ENCODE measurements at regions not wholly inside any gene's neighbourhood (a gene's known extent, or its start where the extent isn't known, plus 50 kb on each side); places are given as distances from the start of the nearest gene placed in this dataset.

DNA sequence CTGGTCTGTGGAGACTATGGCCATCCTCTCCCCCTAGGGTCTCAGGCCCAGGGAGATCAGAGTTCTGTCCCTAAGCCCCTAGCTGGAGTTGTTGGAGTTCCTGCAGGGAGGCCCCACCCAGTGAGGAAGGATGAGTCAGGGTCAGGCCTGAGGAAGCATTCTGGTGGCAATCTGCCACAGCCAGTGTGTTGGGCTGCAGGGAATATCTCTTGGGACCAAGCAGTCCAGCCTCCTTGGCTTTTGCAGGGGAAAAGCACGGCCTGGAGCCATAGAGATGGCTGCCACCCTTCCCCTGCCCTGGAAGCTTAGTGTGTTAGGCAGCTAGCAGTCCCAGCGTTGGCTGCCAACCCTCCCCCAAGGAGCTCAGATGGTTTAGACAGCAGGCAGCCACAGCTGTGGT is 202.4 kb downstream of the RTL9 start:
- H3K36me3 ChIP-seq (replicated peaks in 1 of 2; ENCODE audit: insufficient read depth in 1 of 2, low read depth in 2 of 2) = no peaks in the 10 kb centered on the region
- H3K27ac ChIP-seq = no peak overlapping the region
- no peaks in the 10 kb centered on the region for H3K9me3 ChIP-seq
- no peak overlapping the region for H3K4me3 ChIP-seq
- H3K4me1 ChIP-seq = no peaks in the 10 kb centered on the region
- intact Hi-C loops (cut with DNase I) = no loop called here
- TF ChIP-seq, protein P1, sequence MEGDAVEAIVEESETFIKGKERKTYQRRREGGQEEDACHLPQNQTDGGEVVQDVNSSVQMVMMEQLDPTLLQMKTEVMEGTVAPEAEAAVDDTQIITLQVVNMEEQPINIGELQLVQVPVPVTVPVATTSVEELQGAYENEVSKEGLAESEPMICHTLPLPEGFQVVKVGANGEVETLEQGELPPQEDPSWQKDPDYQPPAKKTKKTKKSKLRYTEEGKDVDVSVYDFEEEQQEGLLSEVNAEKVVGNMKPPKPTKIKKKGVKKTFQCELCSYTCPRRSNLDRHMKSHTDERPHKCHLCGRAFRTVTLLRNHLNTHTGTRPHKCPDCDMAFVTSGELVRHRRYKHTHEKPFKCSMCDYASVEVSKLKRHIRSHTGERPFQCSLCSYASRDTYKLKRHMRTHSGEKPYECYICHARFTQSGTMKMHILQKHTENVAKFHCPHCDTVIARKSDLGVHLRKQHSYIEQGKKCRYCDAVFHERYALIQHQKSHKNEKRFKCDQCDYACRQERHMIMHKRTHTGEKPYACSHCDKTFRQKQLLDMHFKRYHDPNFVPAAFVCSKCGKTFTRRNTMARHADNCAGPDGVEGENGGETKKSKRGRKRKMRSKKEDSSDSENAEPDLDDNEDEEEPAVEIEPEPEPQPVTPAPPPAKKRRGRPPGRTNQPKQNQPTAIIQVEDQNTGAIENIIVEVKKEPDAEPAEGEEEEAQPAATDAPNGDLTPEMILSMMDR (IDR thresholded peaks at IDR 0.05) = no peak
- no peak for TF ChIP-seq POLR2A (IDR thresholded peaks at IDR 0.05)
- no peak for DNase-seq
- WGBS, 2 donors = 60% methylated on average over 2 of the region's 2 CpGs; no CpG with 5 or more reads in 1 of the 2 donors
- no peak for ATAC-seq
- no peaks in the 10 kb centered on the region for H3K27me3 ChIP-seq

DNA sequence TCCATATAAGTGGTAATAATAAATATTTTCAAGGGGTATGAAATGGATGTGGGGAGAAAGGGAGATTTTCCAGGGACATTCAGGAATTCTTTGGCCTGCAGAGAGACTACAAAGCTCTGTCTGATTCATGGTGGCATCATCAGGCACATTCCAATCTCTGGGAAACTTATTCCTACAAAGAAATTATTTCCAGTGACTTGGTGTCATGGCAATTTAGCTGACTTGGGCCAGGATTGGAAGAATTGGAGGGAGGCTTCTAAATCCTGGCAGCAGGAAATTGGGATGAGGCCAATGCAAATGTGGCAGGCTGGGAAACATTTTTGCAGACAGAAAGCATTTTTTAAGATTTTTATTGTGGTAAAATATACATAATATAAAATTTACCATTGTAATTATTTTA is 204.6 kb downstream of the RTL9 start:
- no peak for DNase-seq
- Histone ChIP-seq H3K27ac (no peak overlapping the region), H3K36me3 (replicated peaks in 1 of 2; ENCODE audit: insufficient read depth in 1 of 2, low read depth in 2 of 2) (no peaks in the 10 kb centered on the region), H3K9me3 (no peaks in the 10 kb centered on the region), H3K27me3 (no peaks in the 10 kb centered on the region), H3K4me1 (no peaks in the 10 kb centered on the region), H3K4me3 (no peak overlapping the region)
- TF ChIP-seq, protein P1 (IDR thresholded peaks at IDR 0.05) = no peak
- TF ChIP-seq POLR2A (IDR thresholded peaks at IDR 0.05) = no peak
- intact Hi-C loops (cut with DNase I) = no loop called here
- no peak for ATAC-seq

DNA sequence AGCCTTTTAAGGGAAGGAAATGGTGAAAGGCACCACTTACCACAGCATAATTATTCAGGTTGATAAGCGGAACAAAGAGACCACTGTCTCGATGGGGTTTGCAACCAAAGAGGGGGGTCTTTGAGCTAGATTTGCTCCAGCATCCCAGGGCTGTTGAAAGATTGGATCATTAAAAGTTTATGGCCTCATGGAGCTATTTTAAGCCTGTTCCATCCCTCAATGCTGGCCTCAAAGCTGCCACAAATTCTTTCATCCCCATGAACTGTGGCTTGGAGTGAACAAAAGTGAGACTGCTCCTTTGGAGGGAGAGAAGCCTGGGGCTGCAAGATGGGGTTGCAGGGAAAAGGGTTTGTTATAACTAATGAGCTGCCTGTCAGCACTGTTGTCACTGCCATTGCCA is 209.8 kb downstream of the RTL9 start:
- ATAC-seq (no peak), DNase-seq (no peak)
- Histone ChIP-seq H3K27me3 (no peaks in the 10 kb centered on the region), H3K36me3 (replicated peaks in 1 of 2; ENCODE audit: insufficient read depth in 1 of 2, low read depth in 2 of 2) (no peaks in the 10 kb centered on the region), H3K4me1 (no peaks in the 10 kb centered on the region), H3K27ac (no peak overlapping the region), H3K9me3 (no peaks in the 10 kb centered on the region), H3K4me3 (no peak overlapping the region)
- TF ChIP-seq, protein P1 (IDR thresholded peaks at IDR 0.05) = no peak
- TF ChIP-seq POLR2A (IDR thresholded peaks at IDR 0.05) = no peak
- intact Hi-C loops (cut with DNase I) = no loop called here
- 56 to 75% methylated on average over 2 of the region's 2 CpGs for WGBS, 2 donors

DNA sequence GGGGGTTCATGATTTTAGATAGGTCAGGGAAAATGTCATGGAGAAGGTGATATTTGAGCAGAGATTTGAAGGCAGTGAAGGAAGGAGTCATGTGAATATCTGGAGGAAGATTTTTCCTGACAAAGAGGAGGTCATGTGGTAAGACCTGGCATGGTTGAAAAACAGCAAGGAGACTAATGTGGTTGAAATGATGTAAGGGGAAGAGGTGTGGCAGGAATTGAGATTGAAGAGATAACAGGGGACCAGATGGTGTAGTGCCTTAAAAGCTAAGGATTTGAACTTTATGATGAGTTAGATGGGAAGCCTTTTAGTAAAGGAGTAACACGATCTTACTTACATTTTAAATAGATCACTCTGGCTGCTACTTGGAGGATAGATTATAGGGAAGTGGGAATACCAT is 210.9 kb downstream of the RTL9 start:
- Histone ChIP-seq H3K36me3 (replicated peaks in 1 of 2; ENCODE audit: insufficient read depth in 1 of 2, low read depth in 2 of 2) (no peaks in the 10 kb centered on the region), H3K27me3 (no peaks in the 10 kb centered on the region), H3K9me3 (no peaks in the 10 kb centered on the region), H3K4me1 (no peaks in the 10 kb centered on the region), H3K27ac (no peak overlapping the region), H3K4me3 (no peak overlapping the region)
- intact Hi-C loops (cut with DNase I) = no loop called here
- no peak for DNase-seq
- TF ChIP-seq, protein P1 (IDR thresholded peaks at IDR 0.05) = no peak
- ATAC-seq = no peak
- 76 to 89% methylated on average over 1 of the region's 1 CpG for WGBS, 2 donors

DNA sequence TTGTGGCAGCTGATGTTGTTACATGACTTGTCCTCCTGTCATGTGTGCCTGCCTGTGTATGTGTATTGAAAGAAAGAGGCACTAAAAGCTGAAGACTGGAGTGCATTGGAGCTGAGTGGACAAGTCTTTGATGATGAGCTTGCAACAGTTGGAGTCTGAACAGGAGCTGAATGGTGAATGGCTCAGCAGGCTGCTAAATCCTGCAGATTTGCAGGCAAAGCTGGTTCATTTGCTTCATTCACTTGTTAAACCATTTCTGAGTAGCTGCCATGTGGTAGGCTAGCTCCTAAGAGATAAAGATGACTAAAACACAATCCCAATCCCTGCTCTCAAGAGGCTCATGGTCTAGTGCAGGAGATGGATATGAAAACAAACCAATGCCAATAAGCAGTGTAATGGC is 217.3 kb downstream of the CHRDL1 start:
- Histone ChIP-seq H3K27me3 (no peaks in the 10 kb centered on the region), H3K36me3 (replicated peaks in 1 of 2; ENCODE audit: insufficient read depth in 1 of 2, low read depth in 2 of 2) (no peaks in the 10 kb centered on the region), H3K9me3 (no peaks in the 10 kb centered on the region), H3K4me3 (no peak overlapping the region), H3K4me1 (no peaks in the 10 kb centered on the region), H3K27ac (no peak overlapping the region)
- intact Hi-C loops (cut with DNase I) = no loop called here
- DNase-seq (no peak), ATAC-seq (no peak)
- TF ChIP-seq, protein P1 (IDR thresholded peaks at IDR 0.05) = no peak
- TF ChIP-seq POLR2A (IDR thresholded peaks at IDR 0.05) = no peak

Data from body of pancreas (tissue), 4 donors.